Epidermal melanocyte (primary cell): ENCODE measurements at regions not wholly inside any gene's neighbourhood (a gene's known extent, or its start where the extent isn't known, plus 50 kb on each side); places are given as distances from the start of the nearest gene placed in this dataset.
"Not testable (repeated sequence)": the region's sequence is repeated elsewhere in the genome, so short reads cannot be mapped to it uniquely, and the experiment has no call there.

Experiments used
- DNase-seq: peaks from one replicate; pipeline ENCODE4 v3.0.0; 2011; ENCODE audit warnings: low spot score; ENCODE audit not compliant: insufficient read length

DNA sequence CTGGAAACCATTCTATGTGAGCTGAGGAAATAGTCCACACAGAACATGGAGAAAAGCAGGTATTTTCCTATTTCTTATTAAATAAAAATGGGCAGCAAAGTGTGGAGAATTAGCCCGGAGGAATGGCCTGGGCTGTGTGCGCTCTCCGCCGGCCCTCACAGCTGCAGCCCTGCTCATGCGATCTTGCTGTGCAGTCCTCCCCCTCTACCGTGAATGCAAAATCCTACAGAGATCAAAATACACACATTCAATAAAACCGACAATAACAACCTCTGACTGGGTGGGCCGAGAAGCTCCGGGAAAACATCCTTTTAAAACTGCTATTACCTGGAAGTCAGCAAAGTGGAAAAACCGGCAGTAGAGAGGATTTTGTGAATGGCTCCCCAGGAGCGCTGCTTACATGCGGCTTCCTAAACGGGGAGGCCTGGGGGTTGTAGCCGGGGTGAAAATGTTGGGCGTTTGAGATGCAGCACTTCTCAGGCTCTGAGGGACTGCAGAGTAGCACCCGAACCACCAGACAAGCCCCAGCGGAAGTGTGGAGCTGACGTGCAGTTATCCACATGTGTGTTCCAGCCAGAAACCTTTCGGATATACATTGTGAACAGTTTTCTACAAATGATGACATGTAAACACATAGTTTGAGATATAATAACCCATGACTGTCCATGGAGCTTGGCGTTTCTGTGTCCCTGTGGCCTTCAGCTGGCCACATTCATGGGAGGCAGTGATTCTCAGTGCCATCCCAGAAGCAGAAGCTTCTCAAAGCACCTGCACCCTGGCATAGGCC is 94.2 kb upstream of the ALKAL2 start:
- DNase-seq = no peak

DNA sequence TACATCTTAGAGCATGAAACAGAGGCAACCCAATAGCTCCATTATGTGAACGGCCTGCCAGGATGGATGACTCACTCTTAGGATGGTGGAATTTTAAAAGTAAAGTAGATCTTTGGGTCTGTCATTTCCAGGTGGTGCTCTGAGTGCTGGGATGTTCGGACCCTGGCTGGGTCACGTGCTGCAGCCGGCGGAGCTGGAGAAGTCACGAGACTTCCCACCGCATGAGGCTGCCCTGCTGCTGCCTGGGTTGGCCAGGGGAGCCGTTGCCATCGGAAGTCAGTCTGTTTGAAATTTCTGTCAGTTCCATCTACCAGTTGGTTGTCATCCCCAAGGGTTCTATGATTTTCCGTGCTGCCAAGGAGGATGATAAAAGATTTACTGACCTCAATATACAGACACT is 93.3 kb upstream of the ALKAL2 start:
- DNase-seq = no peak

DNA sequence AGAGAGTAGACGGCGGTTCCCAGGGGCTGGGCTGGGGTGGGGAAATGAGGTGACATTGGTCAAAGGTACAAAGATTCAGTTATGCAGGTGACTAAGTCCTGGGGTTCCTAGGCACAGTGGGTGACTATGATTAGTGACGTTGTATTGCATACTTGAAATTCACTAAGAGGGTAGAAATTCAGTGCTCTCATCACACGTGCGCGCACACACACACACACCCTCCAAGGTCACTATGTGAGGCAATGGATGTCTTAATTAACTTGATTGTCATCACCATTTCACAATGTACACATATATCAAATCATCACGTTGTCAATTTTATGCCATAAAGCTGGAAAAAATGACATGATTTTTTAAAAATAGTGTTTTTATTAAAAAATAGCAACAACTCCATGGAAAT is 92.9 kb upstream of the ALKAL2 start:
- DNase-seq = no peak

DNA sequence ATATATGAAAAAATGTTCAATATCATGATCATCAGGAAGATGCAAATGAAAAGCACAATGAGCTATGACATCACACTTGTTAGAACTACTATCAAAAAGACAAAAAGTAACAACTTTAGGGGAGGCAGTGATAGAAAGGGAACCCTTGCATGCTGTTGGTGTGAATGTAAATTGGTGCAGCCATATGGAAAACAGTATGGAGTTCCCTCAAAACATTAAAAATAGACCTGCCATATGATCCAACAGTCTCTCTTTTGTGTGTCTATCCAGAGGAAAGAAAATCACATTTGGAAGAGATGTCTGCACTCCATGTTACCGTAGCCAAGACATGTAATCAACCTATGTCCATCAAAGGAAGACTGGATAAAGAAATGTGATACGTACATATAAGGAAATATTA is 92.3 kb upstream of the ALKAL2 start:
- no peak for DNase-seq

DNA sequence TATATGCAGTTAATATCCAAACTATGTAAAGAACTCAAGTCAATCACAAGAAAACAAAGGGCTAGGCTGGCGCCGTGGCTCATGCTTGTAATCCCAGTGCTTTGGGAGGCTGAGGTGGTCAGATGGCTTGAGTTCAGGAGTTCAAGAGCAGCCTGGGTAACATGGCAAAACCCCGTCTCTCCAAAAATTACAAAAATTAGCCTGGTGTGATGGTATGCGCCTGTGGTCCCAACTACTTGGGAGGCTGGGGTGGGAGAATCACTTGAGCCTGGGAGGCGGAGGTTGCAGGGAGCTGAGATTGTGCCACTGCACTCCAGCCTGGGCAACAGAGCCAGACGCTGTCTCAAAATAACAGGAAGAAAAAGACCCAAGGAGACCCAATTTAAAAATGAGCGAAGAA is 91.9 kb upstream of the ALKAL2 start:
- no peak for DNase-seq

DNA sequence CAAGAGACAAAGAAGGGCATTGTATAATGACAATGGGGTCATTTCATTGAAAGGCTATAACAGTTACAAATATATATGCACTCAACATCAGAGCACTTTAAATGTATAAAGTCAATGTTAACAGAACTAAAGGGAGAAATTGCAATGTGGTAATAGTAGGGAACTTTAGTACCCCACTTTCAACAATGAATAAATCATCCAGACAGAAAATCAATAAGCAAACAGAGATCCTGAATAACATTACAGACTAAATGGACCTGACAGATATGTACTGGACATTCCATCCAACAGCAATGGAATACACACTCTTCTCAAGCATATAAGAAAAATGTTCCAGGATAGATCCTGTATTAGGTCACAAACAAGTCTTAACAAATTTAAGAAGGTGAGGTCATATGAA is 90.5 kb upstream of the ALKAL2 start:
- DNase-seq = no peak

DNA sequence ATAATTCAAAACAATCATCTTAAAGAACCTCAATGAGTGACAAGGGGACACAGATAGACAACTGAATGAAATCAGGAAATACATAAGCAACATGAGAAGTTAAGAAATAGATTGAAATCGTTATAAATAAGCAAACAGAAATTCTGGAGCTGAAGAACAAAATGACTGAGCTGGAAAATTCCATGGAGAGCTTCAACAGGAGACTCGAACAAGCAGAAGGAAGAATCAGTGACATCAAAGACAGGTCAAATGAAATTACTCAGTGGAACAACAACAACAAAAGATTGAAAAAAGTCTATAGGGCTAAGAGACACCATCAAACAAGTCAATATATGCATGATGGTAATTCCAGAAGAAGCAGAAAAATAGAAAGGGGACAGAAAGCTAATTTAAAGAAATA is 89.5 kb upstream of the ALKAL2 start:
- no peak for DNase-seq

DNA sequence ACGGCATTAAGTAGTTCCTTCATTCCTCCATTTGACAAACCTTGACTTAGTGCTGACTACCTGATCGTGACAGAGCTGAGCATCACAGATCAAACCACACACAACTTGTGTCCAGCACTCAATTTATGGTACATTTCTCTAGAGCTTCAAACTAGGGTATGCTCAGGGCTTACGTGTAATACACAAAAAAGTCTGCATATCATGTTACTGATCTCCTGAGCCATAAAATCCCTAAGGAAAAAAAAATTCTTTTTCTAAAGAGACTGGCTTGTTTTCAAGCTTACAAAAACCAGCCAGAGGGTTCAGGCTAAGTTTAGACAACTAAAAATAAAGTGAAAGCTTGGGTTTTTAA is 88.0 kb upstream of the ALKAL2 start:
- DNase-seq = no peak

DNA sequence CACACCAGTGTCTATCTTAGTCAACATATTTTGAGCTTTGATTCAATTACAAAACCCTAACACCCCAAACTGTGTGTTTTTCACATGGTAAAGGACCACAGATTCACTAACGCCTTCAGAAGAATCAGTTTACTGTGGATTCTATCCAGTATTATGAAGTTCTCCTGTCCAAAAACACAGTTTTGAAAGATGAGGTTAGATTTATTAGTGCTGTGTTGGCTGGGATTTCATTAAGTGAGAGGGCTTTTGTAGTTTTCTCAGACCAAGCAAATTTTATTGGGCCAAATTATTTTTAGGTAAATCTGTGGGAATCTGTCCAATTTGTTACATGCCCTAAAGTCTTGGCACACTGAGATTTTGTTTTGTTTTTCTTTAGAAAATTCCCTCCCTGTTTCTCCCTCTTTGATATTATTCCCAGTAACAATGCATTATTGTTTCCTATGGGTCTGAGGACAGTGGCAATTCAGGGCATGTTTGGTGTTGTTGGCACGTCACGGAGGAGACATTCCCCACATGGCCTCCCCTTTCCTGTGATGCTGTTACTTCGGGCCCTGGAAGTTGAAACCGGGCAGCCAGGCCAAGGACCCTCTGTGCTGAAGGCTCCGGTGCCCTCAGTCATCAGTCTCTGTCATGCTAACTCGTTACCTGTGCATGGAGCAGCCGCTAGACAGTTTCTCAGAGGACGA is 87.5 kb upstream of the ALKAL2 start:
- no peak for DNase-seq

DNA sequence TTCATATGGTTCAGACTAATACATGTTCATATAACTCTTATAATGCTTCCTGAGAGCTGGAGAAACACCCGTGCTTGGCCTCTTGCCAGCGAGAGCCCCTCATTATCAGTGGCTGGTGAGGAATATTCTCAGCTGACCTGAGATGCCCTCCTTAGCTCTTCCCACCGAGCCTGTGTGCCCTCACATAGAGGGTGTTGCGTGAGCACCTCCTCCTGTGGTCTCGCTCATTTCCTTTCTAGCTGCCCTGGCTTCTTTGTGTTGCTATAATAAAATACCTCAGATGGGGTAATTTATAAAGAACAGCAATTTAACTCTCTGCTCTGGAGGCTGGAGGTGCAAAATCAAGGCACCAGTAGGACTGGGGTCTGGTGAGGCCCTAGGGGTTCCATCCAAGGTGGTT is 80.5 kb upstream of the ALKAL2 start:
- no peak for DNase-seq

DNA sequence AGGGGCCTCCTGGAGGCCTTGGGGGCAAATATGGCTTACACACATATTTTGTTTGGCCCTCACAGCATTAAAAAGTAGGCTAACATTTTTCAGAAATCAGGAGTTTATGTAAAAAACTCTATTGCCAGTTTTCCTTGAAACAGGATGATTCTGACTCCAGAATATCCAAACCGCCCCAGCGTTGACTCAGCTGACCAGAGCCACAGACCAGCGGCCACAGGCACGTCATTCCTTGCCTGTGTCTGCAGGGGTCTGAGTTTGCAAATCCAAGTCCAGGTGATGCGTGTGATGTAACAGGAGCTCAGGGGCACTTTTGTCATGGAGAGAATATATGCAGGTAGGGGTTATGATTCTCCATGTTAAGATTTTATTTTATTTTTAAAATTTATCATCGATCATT is 79.4 kb upstream of the ALKAL2 start:
- DNase-seq = no peak

DNA sequence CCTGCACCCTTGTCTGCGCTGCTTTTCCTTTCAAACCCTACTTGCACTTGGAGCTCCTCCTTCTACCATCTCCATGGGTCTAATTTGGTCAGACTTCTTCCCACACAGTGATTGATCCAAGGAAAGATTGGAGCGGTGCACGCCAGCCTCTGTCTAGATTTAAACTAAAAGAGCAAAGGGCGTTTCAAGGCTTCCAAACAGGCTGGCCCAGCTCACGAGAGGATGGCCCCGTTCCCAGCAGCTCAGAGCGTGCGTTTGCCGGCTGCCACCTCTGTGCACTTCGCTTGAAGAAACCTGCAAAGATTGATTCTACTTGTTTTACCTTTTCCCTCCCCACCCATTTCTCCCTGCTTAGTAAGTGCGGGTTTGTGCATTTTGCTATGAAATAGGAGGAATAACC is 78.8 kb upstream of the ALKAL2 start:
- no peak for DNase-seq

DNA sequence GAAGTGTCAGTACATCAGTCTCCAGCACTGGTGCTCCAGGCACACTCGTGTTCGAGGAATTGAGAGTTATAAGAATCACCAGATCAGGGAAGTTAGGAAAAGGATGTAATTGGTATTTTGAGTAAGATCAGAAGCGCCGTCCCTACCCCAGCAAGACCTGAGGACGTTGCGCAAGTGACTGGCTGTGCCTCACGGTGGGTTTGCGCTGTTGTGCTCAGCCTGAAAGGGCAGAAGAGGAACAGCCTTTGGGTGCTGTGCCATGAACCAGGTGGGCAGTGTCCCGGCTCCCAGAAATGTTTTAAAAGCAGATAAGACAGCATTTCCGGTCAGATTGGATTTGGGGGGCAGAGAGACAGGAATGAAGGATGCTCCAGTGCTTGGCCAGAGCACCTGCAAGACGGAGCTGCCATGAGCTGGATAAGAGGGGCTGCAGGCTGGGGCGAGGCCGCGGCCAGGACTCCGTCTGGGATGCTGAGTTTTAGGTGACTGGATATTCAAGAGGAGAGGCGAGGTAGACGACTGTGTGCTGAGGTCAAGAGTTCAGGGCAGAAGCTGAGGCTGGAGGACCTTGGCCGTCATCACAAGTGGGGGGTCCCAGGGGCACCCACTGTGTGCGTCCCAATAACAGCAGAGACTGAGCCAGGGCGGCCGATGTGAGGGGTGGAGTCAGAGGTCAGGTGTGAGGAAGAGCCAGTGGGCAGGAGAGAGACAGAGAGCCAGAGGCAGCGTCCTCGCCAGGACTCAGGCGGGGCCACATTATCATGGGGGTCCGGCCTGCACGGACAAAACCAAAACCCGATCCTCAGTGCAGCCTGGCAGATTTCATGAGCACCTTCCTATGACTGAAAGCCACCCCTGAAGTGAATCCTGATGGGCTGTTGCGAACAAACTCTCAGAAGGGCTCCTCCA is 77.7 kb upstream of the ALKAL2 start:
- no peak for DNase-seq

DNA sequence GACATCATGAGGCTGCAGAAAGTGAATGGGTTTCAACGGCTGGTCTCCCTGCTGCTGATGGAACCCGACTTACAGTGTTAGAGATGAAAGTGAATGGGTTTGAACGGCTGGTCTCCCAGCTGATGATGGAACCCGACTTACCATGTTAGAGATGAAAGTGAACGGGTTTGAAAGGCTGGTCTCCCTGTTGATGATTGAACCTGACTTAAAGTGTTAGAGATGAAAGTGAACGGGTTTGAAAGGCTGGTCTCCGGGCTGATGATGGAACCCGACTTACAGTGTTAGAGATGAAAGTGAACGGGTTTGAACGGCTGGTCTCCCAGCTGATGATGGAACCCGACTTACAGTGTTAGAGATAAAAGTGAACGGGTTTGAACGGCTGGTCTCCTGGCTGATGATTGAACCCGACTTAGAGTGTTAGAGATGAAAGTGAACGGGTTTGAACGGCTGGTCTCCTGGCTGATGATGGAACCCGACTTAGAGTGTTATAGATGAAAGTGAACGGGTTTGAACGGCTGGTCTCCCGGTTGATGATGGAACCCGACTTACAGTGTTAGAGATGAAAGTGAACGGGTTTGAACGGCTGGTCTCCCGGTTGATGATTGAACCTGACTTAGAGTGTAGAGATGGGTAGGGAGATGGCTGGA is 76.1 kb upstream of the ALKAL2 start:
- no peak for DNase-seq

DNA sequence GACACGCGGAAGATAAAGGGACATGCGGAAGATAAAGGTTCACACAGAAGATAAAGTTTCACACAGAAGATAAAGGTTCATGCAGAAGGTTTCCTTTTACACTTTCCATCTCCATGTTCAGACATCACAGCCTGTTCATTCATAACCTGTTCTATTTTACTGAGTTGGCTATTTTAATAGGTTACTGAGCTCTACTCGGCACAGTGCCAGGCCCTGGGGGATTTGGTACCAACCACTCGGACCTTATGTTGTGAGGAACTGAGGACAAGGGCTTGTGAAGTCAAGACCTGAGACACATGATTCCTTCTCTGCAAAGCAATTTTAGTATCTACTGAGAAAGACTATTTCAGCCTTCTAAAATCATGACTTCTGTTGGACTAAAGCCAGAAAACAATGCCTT is 75.0 kb upstream of the ALKAL2 start:
- no peak for DNase-seq

DNA sequence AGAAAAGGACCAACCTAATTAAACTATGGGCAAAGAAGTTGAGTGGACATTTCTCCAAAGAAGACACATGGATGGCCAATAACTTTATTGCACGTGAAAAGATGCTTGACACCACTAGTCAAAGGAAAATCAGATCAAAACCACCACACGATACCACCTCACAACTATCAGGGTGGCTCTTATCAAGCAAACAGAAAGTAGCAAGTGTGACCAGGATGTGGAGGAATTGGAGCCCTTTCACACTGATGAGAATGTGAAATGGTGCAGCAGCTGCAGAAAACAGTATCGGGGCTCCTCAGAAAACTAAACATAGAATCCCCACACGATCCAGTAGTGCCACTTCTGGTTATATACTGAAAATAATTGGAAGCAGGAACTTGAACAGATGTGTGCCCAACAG is 72.2 kb upstream of the ALKAL2 start:
- no peak for DNase-seq

DNA sequence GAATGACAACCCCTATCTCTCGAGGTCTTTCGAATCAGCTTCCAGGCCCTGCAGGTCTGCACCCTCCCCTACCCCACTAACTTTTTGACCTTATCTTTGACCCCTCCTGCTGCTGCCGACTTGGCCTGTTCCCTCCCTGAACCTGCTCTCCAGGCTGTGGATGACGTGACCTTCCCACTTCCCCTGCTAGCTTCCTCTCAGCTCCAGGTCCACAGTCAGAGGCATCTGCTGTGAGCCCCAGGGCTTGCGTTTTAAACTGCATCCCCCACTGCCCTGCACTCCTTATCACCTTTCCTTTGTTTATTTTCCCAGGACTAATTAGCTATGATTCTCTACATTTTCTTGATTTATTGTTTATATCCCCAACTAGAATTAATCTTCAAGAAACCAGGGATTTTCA is 71.2 kb upstream of the ALKAL2 start:
- DNase-seq = no peak

DNA sequence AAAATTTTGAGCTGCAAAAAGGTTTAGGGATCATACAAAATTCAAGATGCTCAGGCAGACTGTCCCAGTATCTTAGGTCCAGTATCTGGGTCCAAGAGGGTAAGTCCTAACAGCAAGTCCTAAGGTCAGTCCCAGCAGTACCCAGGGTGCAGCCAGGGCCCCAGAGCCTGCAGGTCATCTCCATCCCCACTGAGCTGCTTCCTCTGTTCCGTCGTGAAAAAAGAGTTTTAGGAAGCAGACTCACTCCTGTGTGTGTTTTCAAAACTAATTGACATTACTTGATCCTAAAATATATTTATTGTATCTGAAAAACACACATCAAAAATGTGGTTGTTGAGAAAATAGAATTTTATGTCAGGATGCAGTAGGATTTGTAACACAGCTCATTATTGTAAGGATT is 69.9 kb upstream of the ALKAL2 start:
- no peak for DNase-seq

DNA sequence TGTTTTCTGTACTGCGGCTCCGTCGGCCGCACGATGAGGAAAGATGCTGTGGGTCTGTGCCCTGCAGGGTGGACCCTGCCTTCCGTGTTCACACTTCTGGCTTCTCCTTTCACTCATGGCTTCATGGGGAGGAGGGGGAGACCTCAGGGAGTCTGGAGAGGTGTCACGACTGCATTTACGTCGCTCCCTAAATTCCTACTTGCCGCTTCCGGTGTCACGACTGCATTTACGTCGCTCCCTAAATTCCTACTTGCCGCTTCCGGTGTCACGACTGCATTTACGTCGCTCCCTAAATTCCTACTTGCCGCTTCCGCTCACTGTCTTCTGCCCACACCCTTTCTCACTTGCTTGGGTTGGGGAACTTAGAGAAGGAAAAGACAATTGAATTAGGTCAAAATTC is 68.4 kb upstream of the ALKAL2 start:
- DNase-seq = not testable (repeated sequence)

DNA sequence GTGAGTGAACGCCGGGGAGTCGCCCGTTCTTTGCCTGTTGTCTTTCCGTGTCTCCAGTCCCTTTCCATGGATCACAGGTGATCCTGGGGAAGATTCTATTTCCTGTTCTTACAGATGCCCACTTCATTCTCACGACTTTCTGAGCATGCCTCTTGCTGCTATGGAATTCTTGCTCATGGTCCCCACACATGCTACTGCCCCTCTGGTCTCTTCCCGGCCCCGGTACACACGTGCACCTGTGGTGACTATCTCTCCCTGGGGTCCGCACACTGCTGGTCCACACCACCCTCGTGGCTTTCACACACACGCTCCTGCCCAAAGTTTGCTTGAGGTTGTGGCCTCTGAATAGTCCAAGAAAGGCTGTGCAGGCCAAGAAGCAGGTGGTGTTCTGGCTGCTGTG is 67.9 kb upstream of the ALKAL2 start:
- no peak for DNase-seq

DNA sequence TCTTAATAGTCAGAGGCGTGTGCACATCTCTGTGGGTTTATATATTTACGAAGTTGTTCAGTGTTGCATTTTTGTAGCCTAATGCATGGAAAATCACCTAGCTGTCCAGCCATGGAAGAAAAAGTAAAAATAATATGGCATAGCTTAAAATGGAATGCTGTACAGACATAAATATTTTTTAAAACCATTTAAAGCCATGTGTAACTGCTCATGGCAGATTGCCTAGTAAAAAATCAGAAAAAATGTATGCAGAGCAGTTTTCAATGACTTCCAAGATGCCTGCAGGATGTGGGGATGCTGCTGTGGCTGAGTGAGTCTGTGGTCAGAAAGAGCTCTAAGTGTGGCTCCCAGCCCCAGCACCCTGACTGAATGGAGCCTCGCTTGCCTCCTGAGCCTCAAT is 64.8 kb upstream of the ALKAL2 start:
- no peak for DNase-seq

DNA sequence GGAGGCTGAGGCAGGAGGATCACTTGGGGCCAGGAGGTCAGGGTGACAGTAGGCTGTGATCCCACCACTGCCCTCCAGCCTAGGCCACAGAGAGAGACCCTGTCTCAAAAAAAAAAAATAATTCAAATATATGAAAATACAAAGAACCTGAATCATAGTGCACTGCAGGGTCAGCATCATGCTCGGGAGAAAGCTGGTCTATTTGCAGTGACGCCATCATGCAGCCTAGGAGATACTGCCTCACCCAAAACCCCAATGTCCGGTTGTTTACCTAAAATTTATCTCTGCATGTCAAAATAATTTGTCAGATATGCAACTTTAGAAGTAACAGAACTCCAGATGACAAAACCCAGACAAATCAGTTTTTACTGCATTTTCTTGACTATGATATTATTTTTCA is 61.5 kb upstream of the ALKAL2 start:
- DNase-seq = no peak
